ENCODE measurements at regions not wholly inside any gene's neighbourhood (a gene's known extent, or its start where the extent isn't known, plus 50 kb on each side); places are given as distances from the start of the nearest gene placed in this dataset.

DNA sequence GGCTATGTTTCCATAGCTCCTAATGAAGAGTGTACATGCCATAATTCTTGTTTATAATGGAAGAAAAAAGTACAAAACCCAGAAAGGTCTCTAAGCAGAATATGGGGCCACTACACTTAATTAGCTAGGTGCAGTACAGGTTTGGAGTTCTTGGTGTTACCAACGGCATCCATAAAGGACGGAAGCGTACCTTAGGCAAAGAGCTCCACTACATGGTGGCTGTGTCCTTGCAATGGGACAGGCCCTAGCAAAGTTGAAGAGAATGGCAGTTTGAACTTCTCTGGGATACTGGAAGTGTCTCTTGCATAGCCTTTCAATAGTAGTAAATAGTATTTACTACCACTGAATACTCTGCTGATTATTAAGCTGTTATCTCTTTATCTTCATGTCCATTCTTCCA is 371.7 kb upstream of the MMS22L start:
- in situ Hi-C loops (cut with HindIII; ENCODE audit: low pct_unique_long_range_greater_than_20kb, low sequenced_read_pairs), result no loop called here
- DNase-seq (ENCODE audit: low read depth), result no peak

GRCh38 chr6:97656236-97656635 is 373.2 kb upstream of the MMS22L start:
- in situ Hi-C loops (cut with HindIII; ENCODE audit: low pct_unique_long_range_greater_than_20kb, low sequenced_read_pairs), result no loop called here
- DNase-seq (ENCODE audit: low read depth), result no peak

DNA sequence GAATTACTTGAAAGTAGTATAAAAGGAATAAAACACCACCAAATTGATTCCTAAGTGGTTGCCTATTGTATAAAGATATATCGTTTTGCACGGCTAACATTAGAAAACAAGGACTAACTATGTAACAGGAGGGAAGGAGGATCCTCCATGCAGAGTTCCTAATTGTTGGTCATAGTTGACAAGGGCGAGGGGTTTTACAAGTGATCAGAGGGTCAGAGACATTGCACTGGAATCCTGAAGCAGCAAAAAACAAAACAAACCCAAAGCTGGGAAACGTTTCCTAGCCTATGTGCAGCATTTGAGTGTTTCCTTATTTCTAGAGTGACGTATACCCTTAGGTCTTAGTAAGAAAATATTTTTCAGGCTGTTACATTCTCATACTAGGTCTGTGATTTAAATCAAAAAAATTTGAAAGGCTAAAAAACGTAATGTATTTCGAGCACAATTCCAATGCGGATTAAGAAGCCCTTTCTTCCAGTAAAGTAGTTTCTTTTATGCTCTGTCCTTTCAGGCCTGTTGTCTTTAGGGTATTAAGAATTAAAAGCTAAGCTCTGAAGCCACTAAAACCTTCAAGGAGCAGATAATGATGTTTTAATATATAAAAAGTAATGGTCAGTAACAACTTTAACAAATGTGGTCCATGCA is 373.8 kb upstream of the MMS22L start:
- in situ Hi-C loops (cut with HindIII; ENCODE audit: low pct_unique_long_range_greater_than_20kb, low sequenced_read_pairs), result no loop called here
- no peak for DNase-seq (ENCODE audit: low read depth)

DNA sequence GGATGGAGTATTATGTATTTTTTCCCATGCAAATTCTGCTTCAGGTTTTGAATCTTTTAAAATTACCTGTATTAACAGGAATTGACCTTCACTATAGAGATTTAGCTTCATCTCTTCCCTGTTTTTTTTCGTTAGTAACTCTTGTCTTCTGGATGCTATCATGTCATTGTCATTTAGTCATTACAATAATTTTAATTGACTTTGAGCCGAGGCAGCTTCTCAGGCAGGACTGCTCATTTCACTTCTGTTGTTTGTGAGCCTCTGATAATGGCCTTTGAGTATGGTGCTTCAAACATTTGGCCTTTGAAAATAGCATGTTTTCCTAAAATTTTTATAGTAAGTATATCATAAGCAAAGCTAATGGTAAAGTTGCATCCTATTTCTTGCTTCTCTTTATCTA is 375.1 kb upstream of the MMS22L start:
- in situ Hi-C loops (cut with HindIII; ENCODE audit: low pct_unique_long_range_greater_than_20kb, low sequenced_read_pairs), result no loop called here
- DNase-seq (ENCODE audit: low read depth), result no peak

DNA sequence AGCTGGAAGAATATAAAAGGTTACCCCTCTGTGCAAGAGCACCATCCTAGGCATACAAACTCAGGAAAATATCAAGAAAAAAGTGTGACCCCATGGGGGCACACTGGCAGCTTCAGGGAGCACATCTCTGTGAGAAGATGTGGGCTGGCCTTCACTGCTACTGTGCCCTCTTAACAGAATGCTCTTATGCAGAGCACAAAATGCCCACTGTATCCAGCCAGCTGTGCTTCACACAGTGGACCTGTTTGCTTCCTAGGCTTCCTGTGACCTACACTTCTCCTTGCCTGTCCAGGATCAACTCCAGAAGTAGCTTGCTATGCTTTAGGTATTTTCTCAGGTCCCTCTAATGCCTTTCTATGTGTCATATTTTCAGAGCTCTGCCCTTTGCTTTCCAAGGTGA is 380.2 kb upstream of the MMS22L start:
- no peak for DNase-seq (ENCODE audit: low read depth)
- in situ Hi-C loops (cut with HindIII; ENCODE audit: low pct_unique_long_range_greater_than_20kb, low sequenced_read_pairs), result no loop called here

DNA sequence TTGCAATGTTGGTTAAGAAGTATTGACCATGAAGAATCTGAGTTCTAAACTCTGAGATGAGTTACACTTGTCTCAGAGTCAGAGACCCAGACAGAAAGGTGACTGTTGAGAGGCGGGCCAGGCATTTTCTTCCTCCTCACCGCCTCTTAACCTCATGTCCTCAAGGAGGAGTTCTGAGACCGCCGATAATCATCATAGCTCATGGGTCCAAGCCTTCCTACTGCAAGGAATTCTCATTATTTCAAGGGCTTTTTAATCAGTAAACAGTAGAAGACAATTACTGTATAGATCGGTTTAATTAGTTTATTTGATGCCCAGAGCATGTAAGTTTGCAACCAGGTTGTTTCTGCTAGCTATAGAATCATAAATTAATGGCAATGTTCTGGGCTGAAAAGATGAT is 382.4 kb upstream of the MMS22L start:
- in situ Hi-C loops (cut with HindIII; ENCODE audit: low pct_unique_long_range_greater_than_20kb, low sequenced_read_pairs), result no loop called here
- DNase-seq (ENCODE audit: low read depth), result no peak

GRCh38 chr6:97666889-97667288 is 383.9 kb upstream of the MMS22L start:
- in situ Hi-C loops (cut with HindIII; ENCODE audit: low pct_unique_long_range_greater_than_20kb, low sequenced_read_pairs), result no loop called here
- no peak for DNase-seq (ENCODE audit: low read depth)

DNA sequence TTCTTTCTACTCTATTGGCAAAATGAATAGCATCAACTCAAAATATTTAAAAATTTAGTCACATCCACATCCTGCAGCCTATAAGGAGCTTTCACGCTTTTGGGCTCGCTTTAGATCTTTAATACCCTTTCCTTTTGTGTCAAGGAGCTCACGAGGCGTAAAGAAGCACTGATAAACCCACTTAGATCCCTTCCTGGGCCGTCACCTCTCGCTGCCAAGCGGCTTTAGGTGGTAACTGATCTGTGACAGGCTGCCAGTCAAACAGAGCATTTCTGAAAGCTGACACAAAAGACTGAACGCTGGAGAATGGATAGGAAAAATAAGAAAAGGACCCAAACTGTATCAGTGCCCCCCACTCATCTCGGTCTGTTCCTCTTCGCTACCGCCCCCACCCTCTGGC is 385.7 kb upstream of the MMS22L start:
- in situ Hi-C loops (cut with HindIII; ENCODE audit: low pct_unique_long_range_greater_than_20kb, low sequenced_read_pairs), result no loop called here
- DNase-seq (ENCODE audit: low read depth), result no peak

GRCh38 chr6:97669191-97670031 is 386.4 kb upstream of the MMS22L start:
- in situ Hi-C loops (cut with HindIII; ENCODE audit: low pct_unique_long_range_greater_than_20kb, low sequenced_read_pairs), result no loop called here
- no peak for DNase-seq (ENCODE audit: low read depth)

DNA sequence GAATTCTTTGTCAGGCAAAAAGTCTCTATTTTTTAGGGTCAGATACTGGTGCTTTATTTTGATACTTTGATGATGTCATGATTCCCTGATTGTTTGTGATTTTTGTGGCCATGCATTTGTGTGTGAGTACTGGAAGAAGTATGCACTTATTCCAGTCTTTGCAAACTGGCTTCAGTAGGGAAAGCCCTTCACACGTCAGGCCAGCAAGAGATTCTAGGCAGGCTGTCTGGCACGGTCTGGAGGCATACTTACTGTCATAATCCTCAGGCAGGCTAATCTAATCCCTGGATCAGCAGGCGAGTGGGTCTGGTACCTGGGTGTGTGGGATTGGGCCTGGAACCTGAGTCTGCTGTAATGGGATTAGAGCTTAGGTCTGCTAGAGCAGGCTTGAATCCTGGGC is 391.8 kb upstream of the MMS22L start:
- in situ Hi-C loops (cut with HindIII; ENCODE audit: low pct_unique_long_range_greater_than_20kb, low sequenced_read_pairs), result no loop called here
- DNase-seq (ENCODE audit: low read depth), result no peak

DNA sequence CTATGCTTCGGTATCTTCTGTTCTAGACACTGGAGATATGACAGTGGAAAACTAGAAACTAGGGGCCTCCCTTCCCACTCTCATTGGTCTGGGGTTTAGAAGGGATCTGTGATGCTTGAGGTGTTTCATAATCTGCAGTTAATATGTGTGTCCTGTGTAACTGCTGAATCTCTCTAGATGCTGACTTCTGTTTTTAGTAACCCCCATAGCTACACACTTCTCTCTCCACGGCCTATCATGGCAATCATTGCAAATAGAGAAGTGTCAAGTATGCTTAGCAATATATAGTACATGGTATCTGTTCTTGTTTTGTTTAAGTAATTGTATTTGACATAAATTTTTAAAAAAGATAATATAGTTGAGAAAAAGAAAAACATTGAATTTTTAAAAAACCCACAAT is 394.6 kb upstream of the MMS22L start:
- DNase-seq (ENCODE audit: low read depth), result no peak
- in situ Hi-C loops (cut with HindIII; ENCODE audit: low pct_unique_long_range_greater_than_20kb, low sequenced_read_pairs), result no loop called here

DNA sequence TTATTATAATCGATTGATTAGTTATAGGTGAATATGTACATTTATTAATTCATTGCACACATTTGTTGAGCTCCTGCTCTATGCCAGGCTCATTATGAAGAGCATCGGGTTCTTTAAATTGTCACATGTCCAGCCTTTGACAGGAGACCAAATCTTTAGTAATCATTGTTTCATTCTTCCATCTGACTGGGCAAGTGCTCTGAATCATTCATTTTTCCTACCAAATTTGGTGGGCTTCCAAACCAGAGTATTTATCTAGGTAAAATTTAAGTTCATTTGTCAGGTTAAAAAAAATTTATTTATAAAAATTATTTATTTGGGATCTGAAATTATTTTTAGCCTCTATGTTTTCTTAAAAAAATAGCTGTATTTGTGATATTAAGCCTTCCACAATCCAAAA is 404.9 kb upstream of the MMS22L start:
- in situ Hi-C loops (cut with HindIII; ENCODE audit: low pct_unique_long_range_greater_than_20kb, low sequenced_read_pairs), result no loop called here
- DNase-seq (ENCODE audit: low read depth), result no peak

DNA sequence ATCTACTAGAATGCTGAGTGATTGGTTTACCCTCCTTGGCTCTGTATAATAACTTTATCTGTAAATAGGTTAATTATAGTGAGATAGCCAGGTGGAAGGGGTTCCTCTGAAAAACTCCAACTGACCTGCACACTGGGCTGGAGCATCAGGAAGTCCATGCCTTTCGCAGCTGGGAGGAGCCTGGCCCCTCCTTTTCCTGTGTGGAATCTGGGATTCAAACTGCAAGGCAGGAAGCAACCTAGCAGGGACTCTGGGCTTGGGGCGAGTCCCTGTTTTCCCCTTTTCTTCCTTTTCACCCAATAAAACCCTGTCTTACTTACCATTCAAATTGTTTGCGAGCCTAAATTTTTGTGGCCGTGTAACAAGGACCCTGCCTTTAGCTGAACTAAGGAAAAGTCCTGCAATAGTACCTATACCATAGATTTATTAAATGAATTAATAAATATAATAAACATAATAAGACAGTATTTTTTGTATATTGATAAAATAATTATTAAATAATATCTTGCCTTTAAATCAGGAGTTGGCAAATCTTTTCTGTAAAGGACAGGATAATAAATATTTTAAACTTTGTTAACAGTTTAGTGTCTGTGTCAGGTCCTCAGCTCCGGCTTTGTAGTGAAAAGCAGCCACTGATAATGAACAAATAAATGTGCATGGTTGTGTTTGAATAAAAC is 406.2 kb upstream of the MMS22L start:
- in situ Hi-C loops (cut with HindIII; ENCODE audit: low pct_unique_long_range_greater_than_20kb, low sequenced_read_pairs), result no loop called here
- DNase-seq (ENCODE audit: low read depth), result no peak

GRCh38 chr6:97697456-97697855 is 414.4 kb upstream of the MMS22L start:
- no peak for DNase-seq (ENCODE audit: low read depth)
- in situ Hi-C loops (cut with HindIII; ENCODE audit: low pct_unique_long_range_greater_than_20kb, low sequenced_read_pairs), result no loop called here

GRCh38 chr6:97701801-97702200 is 418.8 kb upstream of the MMS22L start:
- in situ Hi-C loops (cut with HindIII; ENCODE audit: low pct_unique_long_range_greater_than_20kb, low sequenced_read_pairs), result no loop called here
- DNase-seq (ENCODE audit: low read depth), result no peak

DNA sequence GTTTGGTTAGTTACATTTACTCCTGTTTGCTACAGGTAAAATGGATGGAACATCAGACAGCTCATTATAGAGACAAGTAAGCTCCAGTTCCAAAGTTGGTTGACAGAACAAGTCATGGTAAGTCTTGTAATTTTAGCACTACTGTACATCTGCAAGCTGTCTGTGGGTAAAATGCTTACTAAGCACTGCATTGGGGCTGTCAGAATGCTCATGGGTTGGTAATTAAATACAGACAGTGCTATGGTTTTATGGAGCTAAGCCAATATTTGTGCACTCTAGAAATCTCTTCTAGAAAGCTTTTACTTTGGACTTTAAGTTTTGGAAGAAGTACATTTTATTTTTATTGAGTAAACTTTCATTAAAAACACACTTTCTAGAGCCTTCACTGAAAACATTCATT is 419.2 kb upstream of the MMS22L start:
- in situ Hi-C loops (cut with HindIII; ENCODE audit: low pct_unique_long_range_greater_than_20kb, low sequenced_read_pairs), result no loop called here
- no peak for DNase-seq (ENCODE audit: low read depth)

GRCh38 chr6:97703661-97704060 is 420.6 kb upstream of the MMS22L start:
- DNase-seq (ENCODE audit: low read depth), result no peak
- in situ Hi-C loops (cut with HindIII; ENCODE audit: low pct_unique_long_range_greater_than_20kb, low sequenced_read_pairs), result no loop called here

DNA sequence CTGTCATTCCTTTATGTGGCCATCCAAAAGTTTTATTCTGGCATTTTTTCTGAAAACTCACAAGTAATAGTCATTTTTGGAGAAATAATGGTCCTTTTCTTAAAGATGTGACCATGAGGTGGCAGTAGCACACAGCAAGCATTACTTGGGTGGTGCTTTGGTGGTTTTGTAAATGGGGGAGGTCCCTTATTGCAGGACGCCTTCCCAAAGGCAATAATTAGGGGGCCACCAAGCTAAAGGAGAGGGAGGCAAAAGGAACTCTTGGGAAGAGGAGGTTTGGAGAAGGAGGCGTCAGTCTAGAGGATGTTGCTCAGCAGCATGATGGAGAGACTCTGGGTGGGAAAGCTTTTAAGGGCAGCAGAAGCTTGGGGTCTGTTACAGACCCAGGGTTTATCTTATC is 422.6 kb upstream of the MMS22L start:
- DNase-seq (ENCODE audit: low read depth), result no peak
- in situ Hi-C loops (cut with HindIII; ENCODE audit: low pct_unique_long_range_greater_than_20kb, low sequenced_read_pairs), result no loop called here

GRCh38 chr6:97712751-97713150 is 429.7 kb upstream of the MMS22L start:
- no peak for DNase-seq (ENCODE audit: low read depth)
- in situ Hi-C loops (cut with HindIII; ENCODE audit: low pct_unique_long_range_greater_than_20kb, low sequenced_read_pairs), result no loop called here

GRCh38 chr6:97714772-97715171 is 431.8 kb upstream of the MMS22L start:
- in situ Hi-C loops (cut with HindIII; ENCODE audit: low pct_unique_long_range_greater_than_20kb, low sequenced_read_pairs), result no loop called here
- DNase-seq (ENCODE audit: low read depth), result no peak
